ENCODE measurements at regions not wholly inside any gene's neighbourhood (a gene's known extent, or its start where the extent isn't known, plus 50 kb on each side); places are given as distances from the start of the nearest gene placed in this dataset.

- no peak for DNase-seq
These were observed 104.8 kb upstream of the WNT4 start for GRCh38 chr1:22247527-22248245.

- no peak for DNase-seq
These were observed 105.8 kb upstream of the WNT4 start for GRCh38 chr1:22248746-22249145.

- DNase-seq = no peak
These were observed 107.2 kb upstream of the WNT4 start for GRCh38 chr1:22249928-22250680.

GRCh38 chr1:22250724-22251123 lies 107.8 kb upstream of the WNT4 start:
- no peak for DNase-seq

GRCh38 chr1:22252251-22252650 lies 109.4 kb upstream of the WNT4 start:
- no peak for DNase-seq

- no peak for DNase-seq
These were observed 110.3 kb upstream of the WNT4 start for GRCh38 chr1:22253012-22253790.

GRCh38 chr1:22254756-22255155 lies 111.9 kb upstream of the WNT4 start:
- DNase-seq = no peak

- DNase-seq = no peak
These were observed 112.7 kb upstream of the WNT4 start for GRCh38 chr1:22255341-22256212.

- no peak for DNase-seq
These were observed 113.3 kb upstream of the WNT4 start for GRCh38 chr1:22256213-22256512.

GRCh38 chr1:22257290-22258275 lies 114.7 kb upstream of the WNT4 start:
- DNase-seq = no peak

- DNase-seq = no peak
These were observed 115.8 kb upstream of the WNT4 start for GRCh38 chr1:22258698-22259097.

GRCh38 chr1:22259551-22260282 lies 116.8 kb upstream of the WNT4 start:
- no peak for DNase-seq

- no peak for DNase-seq
These were observed 118.0 kb upstream of the WNT4 start for GRCh38 chr1:22260860-22261432.

GRCh38 chr1:22261580-22261979 lies 118.7 kb upstream of the WNT4 start:
- DNase-seq = no peak

GRCh38 chr1:22262583-22262982 lies 119.7 kb upstream of the WNT4 start:
- DNase-seq = no peak

GRCh38 chr1:22263359-22263758 lies 120.5 kb upstream of the WNT4 start:
- DNase-seq = no peak

GRCh38 chr1:22264464-22265341 lies 121.8 kb upstream of the WNT4 start:
- no peak for DNase-seq

GRCh38 chr1:22266141-22266540 lies 123.2 kb upstream of the WNT4 start:
- DNase-seq = no peak

- DNase-seq = no peak
These were observed 124.7 kb upstream of the WNT4 start for GRCh38 chr1:22267413-22268175.

Data from stimulated activated CD4-positive, alpha-beta T cell treated with anti-CD3 and anti-CD28 coated beads, Interleukin-2, amount 100 ng/mL, for 48 hours (primary cell).